ENCODE measurements at regions not wholly inside any gene's neighbourhood (a gene's known extent, or its start where the extent isn't known, plus 50 kb on each side); places are given as distances from the start of the nearest gene placed in this dataset.

GRCh38 chr2:29974086-29974485, 52.7 kb upstream of the ALK start:
- no peak for DNase-seq

GRCh38 chr2:29977284-29977683, 55.9 kb upstream of the ALK start:
- no peak for DNase-seq

- DNase-seq = no peak
These were observed 60.0 kb upstream of the ALK start for GRCh38 chr2:29981402-29981801.

- DNase-seq = no peak
These were observed 61.9 kb upstream of the ALK start for GRCh38 chr2:29983308-29983707.

- DNase-seq = no peak
These were observed 65.8 kb upstream of the ALK start for GRCh38 chr2:29987146-29987545.

- no peak for DNase-seq
These were observed 68.7 kb upstream of the ALK start for GRCh38 chr2:29990129-29990528.

- DNase-seq = no peak
These were observed 69.7 kb upstream of the ALK start for GRCh38 chr2:29991086-29991485.

GRCh38 chr2:29995241-29995640, 73.9 kb upstream of the ALK start:
- no peak for DNase-seq

GRCh38 chr2:30003128-30003527, 81.7 kb upstream of the ALK start:
- no peak for DNase-seq

GRCh38 chr2:30022444-30023071, 101.2 kb upstream of the ALK start:
- no peak for DNase-seq

- no peak for DNase-seq
These were observed 102.9 kb upstream of the ALK start for GRCh38 chr2:30024281-30024680.

GRCh38 chr2:30026091-30027055, 105.0 kb upstream of the ALK start:
- no peak for DNase-seq

- DNase-seq = no peak
These were observed 108.4 kb upstream of the ALK start for GRCh38 chr2:30029804-30030203.

GRCh38 chr2:30030361-30030760, 109.0 kb upstream of the ALK start:
- no peak for DNase-seq

- DNase-seq = no peak
These were observed 109.8 kb upstream of the ALK start for GRCh38 chr2:30031184-30031583.

GRCh38 chr2:30034052-30034775, 112.6 kb upstream of the YPEL5 start:
- no peak for DNase-seq

GRCh38 chr2:30037016-30037415, 109.8 kb upstream of the YPEL5 start:
- no peak for DNase-seq

- no peak for DNase-seq
These were observed 108.4 kb upstream of the YPEL5 start for GRCh38 chr2:30038419-30038818.

GRCh38 chr2:30039101-30039500, 107.7 kb upstream of the YPEL5 start:
- DNase-seq = no peak

GRCh38 chr2:30040147-30040546, 106.7 kb upstream of the YPEL5 start:
- no peak for DNase-seq

GRCh38 chr2:30041884-30042283, 104.9 kb upstream of the YPEL5 start:
- DNase-seq = no peak

- DNase-seq = no peak
These were observed 100.4 kb upstream of the YPEL5 start for GRCh38 chr2:30046396-30046795.

- DNase-seq = no peak
These were observed 99.8 kb upstream of the YPEL5 start for GRCh38 chr2:30046979-30047378.
